Upper lobe of left lung (tissue), 4 donors: ENCODE measurements at regions not wholly inside any gene's neighbourhood (a gene's known extent, or its start where the extent isn't known, plus 50 kb on each side); places are given as distances from the start of the nearest gene placed in this dataset.

ENCODE experiments used
- CTCF ChIP-seq, 6 experiments: fragments of 450-650 bp in 4 of 6; fragments of 200-600 bp in 2 of 6; sonication (generic) in 2 of 6; IDR thresholded peaks; one replicate each; pipeline ENCODE4 v1.5.1; 2016 to 2019; ENCODE audit warnings: antibody characterized with exemption in 6 of 6
- POLR2A ChIP-seq, 4 donors: fragments of 450-650 bp; IDR thresholded peaks; one replicate each; pipeline ENCODE4 v1.5.1; 2016 to 2017; ENCODE audit warnings: antibody characterized with exemption in 4 of 4, mild to moderate bottlenecking in 2 of 4
- POLR2AphosphoS5 ChIP-seq, 2 donors: sonication (generic); formaldehyde crosslinking; IDR thresholded peaks; one replicate each; pipeline ENCODE4 v1.5.1; 2017; ENCODE audit warnings: antibody characterized with exemption in 2 of 2

GRCh38 chr20:61166324-61166723 lies 85.7 kb upstream of the CDH4 start:
- no peak for TF ChIP-seq CTCF (IDR thresholded peaks at IDR 0.05)
- no peak for TF ChIP-seq POLR2AphosphoS5 (IDR thresholded peaks at IDR 0.05)
- TF ChIP-seq POLR2A (IDR thresholded peaks at IDR 0.05), result no peak
